ENCODE measurements at regions not wholly inside any gene's neighbourhood (a gene's known extent, or its start where the extent isn't known, plus 50 kb on each side); places are given as distances from the start of the nearest gene placed in this dataset.

DNA sequence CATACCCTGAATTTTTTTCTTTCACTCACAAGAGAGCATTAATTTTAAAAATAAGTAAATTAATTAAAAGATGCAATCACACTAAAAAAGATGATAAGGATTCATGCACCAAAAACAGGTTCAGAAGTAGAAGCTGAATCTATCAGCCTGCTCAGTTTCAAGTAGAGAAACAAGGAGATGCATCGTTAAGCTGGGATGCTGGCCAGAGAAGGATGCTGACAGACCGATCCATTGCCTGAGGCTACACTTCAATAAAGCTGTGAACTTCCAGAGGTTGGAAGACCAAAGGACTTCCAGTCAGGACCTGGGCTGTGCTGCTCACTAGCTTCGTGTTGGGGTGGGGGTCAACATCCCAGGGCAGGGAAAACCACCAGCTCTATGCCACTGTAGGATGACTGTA is 457.7 kb downstream of the EFNA5 start:
- DNase-seq = no peak

GRCh38 chr5:107211630-107212029 is 459.1 kb downstream of the EFNA5 start:
- DNase-seq = no peak

- no peak for DNase-seq
Measured at GRCh38 chr5:107208867-107209266, 461.9 kb downstream of the EFNA5 start.

DNA sequence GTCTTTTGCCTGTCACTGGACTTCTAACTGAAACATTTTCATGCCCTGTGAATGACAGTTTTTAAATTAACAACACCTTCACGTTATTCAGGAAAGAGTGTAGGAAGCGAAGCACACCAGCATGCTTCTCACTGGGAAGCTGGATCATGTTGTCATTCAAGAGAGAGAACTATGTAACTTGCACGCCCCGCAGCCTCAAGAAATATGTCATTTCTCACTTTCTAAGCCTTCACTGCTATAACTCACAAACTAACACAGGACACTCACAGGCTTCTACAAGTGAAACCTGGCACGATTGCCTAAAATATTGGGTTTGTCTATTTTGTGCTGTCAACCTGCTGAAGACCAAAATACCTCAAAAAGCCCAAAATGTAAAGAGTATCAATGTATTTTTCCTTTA is 466.3 kb downstream of the EFNA5 start:
- DNase-seq = no peak

- no peak for DNase-seq
Measured at GRCh38 chr5:107203243-107203642, 467.5 kb downstream of the EFNA5 start.

DNA sequence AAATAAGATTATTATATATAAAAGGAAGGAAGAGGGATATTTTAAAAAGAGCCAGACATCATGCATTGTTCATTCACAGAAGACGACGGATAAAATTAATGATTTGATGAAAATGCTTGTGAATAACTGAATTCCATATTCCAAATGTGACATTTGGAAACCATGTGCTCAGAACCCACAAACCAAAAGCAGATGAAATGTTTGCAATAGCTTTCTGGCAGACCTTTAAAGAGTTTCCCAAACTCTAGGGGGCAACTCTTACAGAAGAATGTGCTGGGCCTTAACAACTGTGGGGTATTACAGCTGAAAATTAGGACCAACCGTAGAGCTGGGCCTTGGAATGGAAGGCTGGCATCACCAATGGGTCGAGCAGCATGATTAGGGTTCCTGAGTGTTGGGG is 471.0 kb downstream of the EFNA5 start:
- DNase-seq = no peak

- no peak for DNase-seq
Measured at GRCh38 chr5:107196500-107197059, 474.2 kb downstream of the EFNA5 start.

DNA sequence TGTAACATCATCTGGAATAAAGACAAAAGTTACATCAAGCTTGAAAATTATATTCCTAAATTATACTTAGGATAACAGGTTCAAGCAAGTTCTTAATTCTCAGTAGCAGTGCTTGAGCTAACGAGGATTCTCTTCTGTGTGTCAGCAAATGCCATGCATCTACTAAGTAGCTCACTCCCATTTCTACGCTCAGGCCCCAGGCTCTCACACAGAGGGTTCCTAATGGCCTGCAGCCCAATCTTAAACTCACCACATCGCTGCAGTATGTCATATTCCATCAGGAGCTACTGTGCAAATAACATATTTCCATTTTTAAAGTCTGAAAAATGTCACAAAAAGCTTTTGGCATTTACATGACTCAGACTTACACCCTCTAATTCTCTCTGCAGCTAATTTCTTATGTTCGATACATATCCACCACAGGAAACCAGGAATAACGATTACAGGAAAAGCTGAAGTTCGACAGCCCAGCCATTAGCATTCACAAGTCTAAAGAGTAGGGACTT is 474.8 kb downstream of the EFNA5 start:
- DNase-seq = no peak

DNA sequence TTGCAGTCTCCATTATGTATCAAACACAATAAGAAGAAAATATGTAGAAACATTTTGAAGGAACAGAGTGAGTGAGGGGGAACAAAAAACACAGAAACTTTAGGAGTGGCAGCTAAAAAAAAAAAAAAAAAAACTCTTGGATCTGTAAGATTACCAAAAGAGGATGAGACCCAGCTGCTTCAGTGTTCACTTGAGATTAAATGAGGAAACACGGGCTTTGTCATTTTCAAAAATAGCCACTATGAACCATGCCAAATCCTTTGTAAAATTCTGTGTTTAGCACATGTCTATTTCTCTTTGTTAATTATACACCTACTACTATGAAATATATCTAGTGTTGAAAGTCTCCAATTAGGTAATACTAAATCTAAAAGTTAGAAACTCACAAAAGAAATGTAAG is 485.9 kb downstream of the EFNA5 start:
- no peak for DNase-seq

GRCh38 chr5:107184066-107184465 is 486.7 kb downstream of the EFNA5 start:
- DNase-seq = no peak

DNA sequence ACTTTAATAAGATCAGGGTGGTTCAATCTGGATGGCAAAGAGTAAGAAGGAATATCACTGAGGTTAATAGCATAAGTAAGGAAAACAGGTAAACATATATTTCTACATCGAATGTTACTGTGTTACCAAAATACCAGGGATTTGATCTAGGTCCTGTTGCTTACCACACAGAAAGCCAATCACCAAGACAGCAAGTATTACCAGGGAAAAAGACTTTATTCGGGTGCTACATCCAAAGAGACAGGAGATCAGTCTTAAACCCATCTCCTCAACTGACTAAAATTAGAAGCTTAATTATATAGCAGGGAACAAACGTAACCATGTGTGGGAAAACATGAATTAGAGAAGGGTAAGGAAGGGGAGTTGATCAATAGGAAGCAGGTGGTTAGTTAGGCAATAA is 500.1 kb downstream of the EFNA5 start:
- DNase-seq = no peak

DNA sequence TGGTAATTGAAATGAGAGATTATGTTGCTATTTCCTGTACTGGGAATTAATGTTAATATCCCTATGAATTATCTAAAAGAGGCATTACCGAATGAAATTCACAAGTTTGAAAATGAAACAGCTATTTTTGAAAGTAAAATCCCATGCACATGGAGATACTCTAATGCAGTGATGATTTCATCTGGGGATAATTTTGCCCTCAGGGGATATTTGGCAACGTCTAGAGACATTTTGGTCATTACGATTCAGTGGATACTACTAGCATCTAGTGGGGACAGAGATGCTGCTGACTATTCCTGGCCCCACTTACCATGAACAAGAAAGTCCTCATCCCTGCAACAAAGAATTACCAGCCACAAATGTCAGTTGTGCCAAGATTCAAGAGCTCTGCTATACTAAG is 500.9 kb downstream of the EFNA5 start:
- DNase-seq = no peak

GRCh38 chr5:107168848-107169752 is 501.6 kb downstream of the EFNA5 start:
- DNase-seq = no peak

GRCh38 chr5:107168086-107168485 is 502.7 kb downstream of the EFNA5 start:
- no peak for DNase-seq

DNA sequence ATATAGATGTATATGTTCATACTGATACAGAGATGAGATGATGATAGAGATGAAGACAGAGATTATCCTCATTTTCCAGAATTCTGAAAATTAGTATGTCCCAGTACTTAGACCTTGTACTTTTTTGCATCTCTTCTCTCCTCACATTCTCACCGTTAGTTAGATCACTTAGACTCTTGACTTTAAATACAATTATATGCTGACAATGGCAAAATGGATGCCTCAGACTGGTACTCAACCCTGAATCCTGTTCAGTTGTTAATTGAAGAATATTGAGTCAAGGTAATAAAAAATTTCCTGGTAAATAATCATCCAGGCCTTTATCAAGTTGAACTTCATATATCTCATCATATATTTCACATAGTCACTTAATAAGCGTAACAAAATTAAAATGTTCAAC is 505.4 kb downstream of the EFNA5 start:
- DNase-seq = no peak

GRCh38 chr5:107157809-107158208 is 512.9 kb downstream of the EFNA5 start:
- no peak for DNase-seq

DNA sequence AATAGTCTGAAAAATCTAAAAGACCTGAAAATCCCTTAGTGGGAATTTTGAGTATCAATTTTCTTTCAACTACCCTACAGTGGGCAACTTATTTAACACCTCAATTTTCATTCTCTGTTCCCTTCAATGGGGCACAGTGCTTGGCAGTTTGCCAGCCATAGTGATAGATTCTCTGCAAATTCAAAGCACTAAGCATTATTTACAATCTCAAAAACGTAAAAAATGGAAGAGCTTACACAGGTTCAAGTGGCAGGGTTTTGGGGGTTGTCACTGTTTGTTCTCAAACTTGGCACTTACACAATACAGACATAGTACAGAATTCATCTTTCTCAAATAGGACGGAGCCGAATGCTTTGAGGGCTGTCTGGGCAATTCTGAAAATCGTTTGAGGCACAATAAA is 515.0 kb downstream of the EFNA5 start:
- DNase-seq = no peak

- no peak for DNase-seq
Measured at GRCh38 chr5:107154593-107154992, 516.1 kb downstream of the EFNA5 start.

- no peak for DNase-seq
Measured at GRCh38 chr5:107153283-107153682, 517.5 kb downstream of the EFNA5 start.

GRCh38 chr5:107149243-107150005 is 521.3 kb downstream of the EFNA5 start:
- no peak for DNase-seq

- no peak for DNase-seq
Measured at GRCh38 chr5:107147589-107147988, 523.1 kb downstream of the EFNA5 start.

DNA sequence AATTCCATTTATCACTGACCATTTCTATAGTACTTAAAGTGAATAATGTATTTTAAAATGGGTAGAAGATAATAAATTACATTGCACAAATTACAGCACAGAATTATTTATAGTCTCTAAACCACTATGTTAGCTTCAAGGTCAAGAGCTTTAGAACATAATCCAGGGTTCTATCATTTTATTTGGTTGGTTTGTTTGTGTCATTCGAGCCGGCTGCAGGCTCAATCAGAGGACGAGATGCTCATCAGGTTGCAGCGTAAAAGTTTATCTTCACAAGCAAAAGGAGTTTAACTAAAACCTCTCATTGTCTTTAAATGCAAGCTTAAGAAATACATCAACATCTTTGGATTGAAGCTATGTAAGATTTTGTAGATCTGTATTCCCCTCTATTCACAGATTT is 523.8 kb downstream of the EFNA5 start:
- DNase-seq = no peak

GRCh38 chr5:107135391-107135790 is 535.3 kb downstream of the EFNA5 start:
- no peak for DNase-seq

DNA sequence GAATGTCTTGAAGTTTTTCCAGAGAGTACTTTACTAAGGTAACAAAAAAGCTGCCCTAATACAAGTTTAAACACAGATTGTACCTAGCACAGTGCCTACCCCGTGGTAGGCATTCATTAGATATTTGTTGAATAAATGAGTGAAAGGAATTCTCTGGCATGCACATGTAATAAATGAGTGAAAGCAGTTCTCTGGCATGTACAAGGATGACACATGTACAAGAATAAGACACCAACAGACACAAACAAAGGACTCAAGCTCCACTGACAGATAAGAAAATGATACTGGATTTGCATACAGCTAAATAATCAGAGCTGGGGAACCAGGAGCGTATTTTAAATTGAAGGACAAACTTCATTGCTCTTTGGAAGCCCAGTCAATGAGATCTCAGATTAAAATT is 535.8 kb downstream of the EFNA5 start:
- DNase-seq = no peak
